22Rv1 (cell line): ENCODE measurements at regions not wholly inside any gene's neighbourhood (a gene's known extent, or its start where the extent isn't known, plus 50 kb on each side); places are given as distances from the start of the nearest gene placed in this dataset.
"Not testable (repeated sequence)": the region's sequence is repeated elsewhere in the genome, so short reads cannot be mapped to it uniquely, and the experiment has no call there.

Source experiments
- ZFX ChIP-seq: fragments of 450-650 bp; IDR thresholded peaks from 2 replicates; pipeline ENCODE4 v1.6.1; 2017; ENCODE audit warnings: antibody characterized with exemption, borderline replicate concordance
- TF ChIP-seq, protein P1 (sequence below): fragments of 450-650 bp; IDR thresholded peaks from 2 replicates; pipeline ENCODE4 v1.5.1; 2017; ENCODE audit warnings: mild to moderate bottlenecking

DNA sequence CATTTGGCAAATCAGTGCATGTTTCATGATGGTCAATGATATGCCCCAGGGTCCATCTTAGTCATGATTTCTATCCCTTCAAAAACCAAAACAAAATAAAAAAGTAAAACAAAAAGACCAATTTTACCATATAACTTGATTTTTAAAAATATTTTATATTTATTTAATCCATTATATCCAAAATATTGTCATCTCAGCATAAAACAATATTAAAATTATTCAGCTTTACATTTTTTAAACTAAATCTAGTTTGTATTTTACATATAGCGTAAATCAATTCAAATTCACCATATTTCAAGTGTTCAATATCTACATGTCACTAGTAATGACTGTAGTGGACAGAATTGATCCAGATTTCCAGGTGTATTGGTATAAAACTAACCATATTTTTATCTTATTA, 187.4 kb upstream of the C1QTNF3 start:
- TF ChIP-seq, protein P1, sequence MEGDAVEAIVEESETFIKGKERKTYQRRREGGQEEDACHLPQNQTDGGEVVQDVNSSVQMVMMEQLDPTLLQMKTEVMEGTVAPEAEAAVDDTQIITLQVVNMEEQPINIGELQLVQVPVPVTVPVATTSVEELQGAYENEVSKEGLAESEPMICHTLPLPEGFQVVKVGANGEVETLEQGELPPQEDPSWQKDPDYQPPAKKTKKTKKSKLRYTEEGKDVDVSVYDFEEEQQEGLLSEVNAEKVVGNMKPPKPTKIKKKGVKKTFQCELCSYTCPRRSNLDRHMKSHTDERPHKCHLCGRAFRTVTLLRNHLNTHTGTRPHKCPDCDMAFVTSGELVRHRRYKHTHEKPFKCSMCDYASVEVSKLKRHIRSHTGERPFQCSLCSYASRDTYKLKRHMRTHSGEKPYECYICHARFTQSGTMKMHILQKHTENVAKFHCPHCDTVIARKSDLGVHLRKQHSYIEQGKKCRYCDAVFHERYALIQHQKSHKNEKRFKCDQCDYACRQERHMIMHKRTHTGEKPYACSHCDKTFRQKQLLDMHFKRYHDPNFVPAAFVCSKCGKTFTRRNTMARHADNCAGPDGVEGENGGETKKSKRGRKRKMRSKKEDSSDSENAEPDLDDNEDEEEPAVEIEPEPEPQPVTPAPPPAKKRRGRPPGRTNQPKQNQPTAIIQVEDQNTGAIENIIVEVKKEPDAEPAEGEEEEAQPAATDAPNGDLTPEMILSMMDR = not testable (repeated sequence)
- not testable (repeated sequence) for TF ChIP-seq ZFX
